K562 (cell line): ENCODE measurements at regions not wholly inside any gene's neighbourhood (a gene's known extent, or its start where the extent isn't known, plus 50 kb on each side); places are given as distances from the start of the nearest gene placed in this dataset.

Experiments
- ATAC-seq: fragments of 200-7000 bp; cut with Tn5 transposase; 3 replicates; pipeline ENCODE4 v1.9.1; 2020; ENCODE audit warnings: moderate library complexity
- BruUV-seq: library from RNA; stranded (reverse); fragments of 400-500 nt; replicated peaks from 2 replicates; lab custom pipeline; 2021; lab: Mats Ljungman, UMichigan
- CTCF ChIA-PET: fragments of 300-600 bp; formaldehyde crosslinking; extraction: SDS; loops from one replicate; lab custom pipeline; 2021; ENCODE audit warnings: low intra/inter-chr PET ratio; lab: Yijun Ruan, JAX
- POLR2A ChIA-PET: fragments of 300-600, 350-650 bp; sonication (Branson Sonifier 250); formaldehyde crosslinking; extraction: SDS; loops from one replicate; lab custom pipeline; 2021; ENCODE audit warnings: antibody characterized with exemption, inconsistent platforms; lab: Yijun Ruan, JAX
- DNase-seq, 4 experiments: peaks; one replicate each; pipeline versions ENCODE4 v3.0.0 to v3.0.0-alpha.2; 2011 to 2018; ENCODE audit warnings: low spot score in 3 of 4, mixed read lengths in 3 of 4; ENCODE audit errors: extremely low read depth in 1 of 4
- FAIRE-seq: peaks from 2 replicates; lab custom pipeline; 2011; peaks lifted over from hg19 to GRCh38; lab: Jason Lieb, UNC
- H2AFZ ChIP-seq: 2 replicates; pipeline ENCODE4 v1.6.0; 2011; ENCODE audit warnings: low read depth, low read length, control low read depth, inconsistent platforms
- H3K27ac ChIP-seq: fragments of 200-600 bp; 3 replicates; pipeline ENCODE4 v1.8.0; 2011; ENCODE audit warnings: low read depth, mild to moderate bottlenecking, control low read depth, inconsistent platforms, low read length, moderate library complexity, mixed read lengths; ENCODE audit errors: extremely low read depth
- H3K27me3 ChIP-seq, 2 experiments: fragments of 300-600 bp in 1 of 2; 2 replicates in 1 of 2; 3 replicates in 1 of 2; pipeline versions ENCODE4 v1.6.0 to v1.8.0; 2011; ENCODE audit warnings: inconsistent platforms in 2 of 2, low read length in 2 of 2, mild to moderate bottlenecking in 1 of 2, mixed read lengths in 1 of 2, moderate library complexity in 1 of 2; ENCODE audit not compliant: control insufficient read depth in 2 of 2, insufficient read depth in 2 of 2
- H3K36me3 ChIP-seq: fragments of 300-600 bp; 3 replicates; pipeline ENCODE4 v1.8.0; 2011; ENCODE audit warnings: mild to moderate bottlenecking, low read length, inconsistent platforms; ENCODE audit not compliant: control insufficient read depth, insufficient read depth
- H3K4me1 ChIP-seq, 2 experiments: fragments of 200-600 bp in 1 of 2; replicated peaks in 1 of 2; 2 replicates in 1 of 2; 3 replicates in 1 of 2; pipeline versions ENCODE4 v1.5.1 to v1.8.0; 2011; ENCODE audit warnings: inconsistent platforms in 2 of 2, low read length in 2 of 2, mild to moderate bottlenecking in 1 of 2, mixed read lengths in 1 of 2, moderate library complexity in 1 of 2; ENCODE audit not compliant: control insufficient read depth in 2 of 2, insufficient read depth in 2 of 2
- H3K4me2 ChIP-seq: 2 replicates; pipeline ENCODE4 v1.6.1; 2011; ENCODE audit warnings: low read length, control low read depth, inconsistent platforms, mixed read lengths; ENCODE audit not compliant: insufficient read depth
- H3K4me3 ChIP-seq: fragments of 200-600 bp; sonication (generic), shearing (Covaris generic); 2 replicates; pipeline ENCODE4 v1.5.1; 2016; ENCODE audit warnings: control low read depth, inconsistent platforms
- H3K79me2 ChIP-seq: fragments of 200-600 bp; 3 replicates; pipeline ENCODE4 v1.8.0; 2011; ENCODE audit warnings: low read length, inconsistent platforms; ENCODE audit not compliant: control insufficient read depth, insufficient read depth
- H3K9ac ChIP-seq, 2 experiments: 2 replicates each; pipeline versions ENCODE4 v1.6.0 to v1.6.1; 2011; ENCODE audit warnings: low read depth in 2 of 2, low read length in 2 of 2, control low read depth in 1 of 2, inconsistent platforms in 1 of 2, mild to moderate bottlenecking in 1 of 2, mixed read lengths in 1 of 2; ENCODE audit not compliant: insufficient read depth in 1 of 2
- H3K9me1 ChIP-seq: one replicate; pipeline ENCODE4 v1.6.0; 2011; ENCODE audit warnings: inconsistent platforms, mild to moderate bottlenecking, low read length, moderate library complexity; ENCODE audit not compliant: control insufficient read depth, insufficient read depth
- H3K9me3 ChIP-seq: replicated peaks from 2 replicates; pipeline ENCODE4 v1.5.1; 2011; ENCODE audit warnings: low read depth, low read length, inconsistent platforms; ENCODE audit not compliant: control insufficient read depth, insufficient read depth
- H4K20me1 ChIP-seq: replicated peaks from 2 replicates; pipeline ENCODE4 v1.6.1; 2011; ENCODE audit warnings: low read length, inconsistent platforms, mixed read lengths; ENCODE audit not compliant: control insufficient read depth, insufficient read depth
- SUPT5H ChIP-seq: fragments of 450-650 bp; IDR thresholded peaks from 2 replicates; pipeline ENCODE4 v1.6.1; 2016
- WGBS: fragments of 100-300 bp; shearing (Covaris generic); methylation state at CpG from one replicate; pipeline ENCODE4 v1.1.6; 2016; ENCODE audit warnings: low coverage, mixed read lengths; ENCODE audit not compliant: insufficient coverage; ENCODE audit errors: missing lambda C conversion rate; 5-methylcytosine and 5-hydroxymethylcytosine counted together
- in situ Hi-C: fragments of 300-500 bp; cut with MboI; formaldehyde crosslinking; loops from 4 replicates; pipeline ENCODE4 v1.15.0; 2018; ENCODE audit warnings: inconsistent platforms, mixed read lengths
- intact Hi-C: fragments of 100-400 bp; cut with micrococcal nuclease; formaldehyde crosslinking; loops from 2 replicates; pipeline ENCODE4 v1.14.2; 2022
- TF ChIP-seq, protein P1 (sequence below): fragments of 150-350 bp; conservative IDR thresholded peaks from 2 replicates; pipeline ENCODE4 v1.6.1; 2014; ENCODE audit warnings: low read length

DNA sequence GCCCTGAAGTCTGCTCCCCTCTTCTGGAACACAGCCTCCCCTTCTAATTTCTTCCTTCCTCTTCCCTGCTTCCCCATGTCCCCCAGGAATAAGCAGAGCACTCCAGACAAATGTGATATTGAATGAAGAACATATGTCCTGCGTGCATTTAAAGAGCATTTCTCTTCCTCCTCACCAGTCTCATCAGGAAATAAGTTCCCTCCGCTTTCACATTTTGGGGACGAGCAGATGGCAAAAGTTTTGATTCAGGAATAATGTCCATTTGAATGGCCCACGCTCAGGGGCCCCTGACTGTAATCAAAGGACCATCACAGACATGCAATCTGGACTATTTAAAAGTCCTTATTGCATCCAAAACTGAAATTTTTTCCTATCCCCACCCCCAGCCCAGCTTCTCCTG lies 316.1 kb downstream of the CDK5RAP2 start (continued):
- no peak for TF ChIP-seq SUPT5H
- TF ChIP-seq, all 486 proteins: peak for 0

GRCh38 chr9:120261419-120261818 lies 318.5 kb downstream of the CDK5RAP2 start:
- no peaks in the 10 kb centered on the region for H3K9me1 ChIP-seq
- H3K9me3 ChIP-seq, result no peaks in the 10 kb centered on the region
- intact Hi-C loops (no loop called here), in situ Hi-C loops (loop anchor here (10.0 kb wide), 1 partner anchor 1963 kb away; the partner anchor contains the start of gene LHX6)
- no peak overlapping the region for H3K4me2 ChIP-seq
- H3K9ac ChIP-seq, result no peak overlapping the region
- no peak overlapping the region for H2AFZ ChIP-seq
- H3K4me3 ChIP-seq, result no peak overlapping the region
- BruUV-seq, result no TSS peak
- no peaks in the 10 kb centered on the region for H4K20me1 ChIP-seq
- no peaks in the 10 kb centered on the region for H3K4me1 ChIP-seq
- POLR2A ChIA-PET, result no interaction called here
- no peak overlapping the region for H3K27ac ChIP-seq
- FAIRE-seq, result no peak
- CTCF ChIA-PET, result no interaction called here
- H3K79me2 ChIP-seq, result no peaks in the 10 kb centered on the region
- no peaks in the 10 kb centered on the region; a peak in 1 of 5 replicates for H3K27me3 ChIP-seq
- H3K36me3 ChIP-seq, result no peaks in the 10 kb centered on the region
- TF ChIP-seq, protein P1, sequence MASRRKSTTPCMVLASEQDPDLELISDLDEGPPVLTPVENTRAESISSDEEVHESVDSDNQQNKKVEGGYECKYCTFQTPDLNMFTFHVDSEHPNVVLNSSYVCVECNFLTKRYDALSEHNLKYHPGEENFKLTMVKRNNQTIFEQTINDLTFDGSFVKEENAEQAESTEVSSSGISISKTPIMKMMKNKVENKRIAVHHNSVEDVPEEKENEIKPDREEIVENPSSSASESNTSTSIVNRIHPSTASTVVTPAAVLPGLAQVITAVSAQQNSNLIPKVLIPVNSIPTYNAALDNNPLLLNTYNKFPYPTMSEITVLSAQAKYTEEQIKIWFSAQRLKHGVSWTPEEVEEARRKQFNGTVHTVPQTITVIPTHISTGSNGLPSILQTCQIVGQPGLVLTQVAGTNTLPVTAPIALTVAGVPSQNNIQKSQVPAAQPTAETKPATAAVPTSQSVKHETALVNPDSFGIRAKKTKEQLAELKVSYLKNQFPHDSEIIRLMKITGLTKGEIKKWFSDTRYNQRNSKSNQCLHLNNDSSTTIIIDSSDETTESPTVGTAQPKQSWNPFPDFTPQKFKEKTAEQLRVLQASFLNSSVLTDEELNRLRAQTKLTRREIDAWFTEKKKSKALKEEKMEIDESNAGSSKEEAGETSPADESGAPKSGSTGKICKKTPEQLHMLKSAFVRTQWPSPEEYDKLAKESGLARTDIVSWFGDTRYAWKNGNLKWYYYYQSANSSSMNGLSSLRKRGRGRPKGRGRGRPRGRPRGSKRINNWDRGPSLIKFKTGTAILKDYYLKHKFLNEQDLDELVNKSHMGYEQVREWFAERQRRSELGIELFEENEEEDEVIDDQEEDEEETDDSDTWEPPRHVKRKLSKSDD, result no peak
- ATAC-seq, result peak; percentile 72
- DNase-seq, result peak in 2 of 4 experiments; percentile 2 to 15
- WGBS, result 2% methylated on average over 6 of the region's 6 CpGs
